ENCODE measurements at regions not wholly inside any gene's neighbourhood (a gene's known extent, or its start where the extent isn't known, plus 50 kb on each side); places are given as distances from the start of the nearest gene placed in this dataset.

DNA sequence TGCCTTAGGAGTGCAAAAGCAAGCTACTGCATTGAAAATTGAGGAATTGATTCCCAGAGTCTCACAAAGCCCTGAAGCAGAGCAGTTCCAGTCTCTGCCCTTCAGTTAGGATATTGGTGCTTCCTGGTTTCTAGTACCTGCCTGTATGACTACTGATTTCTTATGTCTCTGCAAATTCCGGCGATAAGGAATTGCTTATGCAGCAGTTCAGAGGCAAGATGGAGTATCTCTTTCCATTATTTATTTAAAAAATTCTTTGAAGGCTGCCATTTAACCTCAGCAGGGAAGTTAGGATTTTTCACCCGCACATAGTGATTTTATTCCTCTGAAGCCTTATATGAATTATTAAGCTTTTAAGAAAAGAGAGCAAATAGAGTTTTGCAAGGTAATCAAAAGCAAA lies 184.9 kb upstream of the SSTR1 start:
- no peaks in the 10 kb centered on the region for H3K4me1 ChIP-seq
- TF ChIP-seq CTCF (IDR thresholded peaks at IDR 0.05): no peak
- intact Hi-C loops (cut with DNase I): no loop called here
- peaks cover 0 to 31% (median 10%) of the 10 kb centered on the region in 11 donors for H3K9me3 ChIP-seq
- no peak overlapping the region for H3K27ac ChIP-seq
- WGBS, 2 donors: 57 to 74% methylated on average over 3 of the region's 3 CpGs
- no peak for DNase-seq
- H3K27me3 ChIP-seq: no peaks in the 10 kb centered on the region
- no peak overlapping the region for H3K4me3 ChIP-seq
- no peak for ATAC-seq
- no peaks in the 10 kb centered on the region for H3K36me3 ChIP-seq

GRCh38 chr14:38038171-38038570 lies 169.5 kb upstream of the SSTR1 start:
- intact Hi-C loops (cut with DNase I): no loop called here
- TF ChIP-seq CTCF (IDR thresholded peaks at IDR 0.05): no peak

DNA sequence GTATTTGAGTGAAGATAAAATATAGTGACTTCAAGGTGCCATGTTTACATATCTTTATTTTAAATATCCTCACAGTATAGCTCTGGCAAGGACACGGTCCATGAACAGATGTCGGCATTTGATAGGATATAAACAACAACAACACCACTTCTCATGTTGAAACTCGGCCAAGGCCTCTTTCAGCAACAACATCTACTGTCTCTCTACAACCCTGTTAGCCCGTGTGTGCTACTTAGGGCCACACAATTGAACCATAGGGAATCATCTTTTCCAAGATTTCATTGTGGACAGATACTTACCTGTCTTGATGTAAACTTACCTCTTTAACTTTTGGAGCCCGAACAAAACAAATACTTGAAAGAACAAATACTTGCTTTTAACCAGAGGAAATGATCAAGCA lies 168.7 kb upstream of the SSTR1 start:
- ATAC-seq (no peak), DNase-seq (no peak)
- no peaks in the 10 kb centered on the region for H3K36me3 ChIP-seq
- no peak overlapping the region for H3K4me3 ChIP-seq
- no peaks in the 10 kb centered on the region for H3K4me1 ChIP-seq
- 61 to 71% methylated on average over 5 of the region's 5 CpGs for WGBS, 2 donors
- H3K27ac ChIP-seq: no peak overlapping the region
- no peak for TF ChIP-seq CTCF (IDR thresholded peaks at IDR 0.05)
- intact Hi-C loops (cut with DNase I): no loop called here
- H3K27me3 ChIP-seq: no peaks in the 10 kb centered on the region
- H3K9me3 ChIP-seq: peaks cover 0 to 4% (median 0%) of the 10 kb centered on the region in 11 donors

More at GRCh38 chr14:38038171-38038570, 169.5 kb upstream of the SSTR1 start:
- H3K36me3 ChIP-seq: no peaks in the 10 kb centered on the region
- 78 to 89% methylated on average over 3 of the region's 3 CpGs for WGBS, 2 donors
- ATAC-seq (no peak), DNase-seq (no peak)
- no peaks in the 10 kb centered on the region for H3K4me1 ChIP-seq
- H3K9me3 ChIP-seq: peaks cover 0 to 4% (median 0%) of the 10 kb centered on the region in 11 donors
- no peak overlapping the region for H3K27ac ChIP-seq
- H3K4me3 ChIP-seq: no peak overlapping the region
- no peaks in the 10 kb centered on the region for H3K27me3 ChIP-seq

GRCh38 chr14:38039496-38039895 lies 168.2 kb upstream of the SSTR1 start:
- H3K4me3 ChIP-seq: no peak overlapping the region
- intact Hi-C loops (cut with DNase I): no loop called here
- 47 to 78% methylated on average over 2 of the region's 2 CpGs for WGBS, 2 donors
- H3K27me3 ChIP-seq: no peaks in the 10 kb centered on the region
- no peak overlapping the region for H3K27ac ChIP-seq
- no peak for DNase-seq
- ATAC-seq: no peak
- no peaks in the 10 kb centered on the region for H3K4me1 ChIP-seq
- H3K36me3 ChIP-seq: no peaks in the 10 kb centered on the region
- TF ChIP-seq CTCF (IDR thresholded peaks at IDR 0.05): no peak
- peaks cover 0 to 4% (median 0%) of the 10 kb centered on the region in 11 donors for H3K9me3 ChIP-seq

Data from heart right ventricle (tissue), 16 donors.